A549 (cell line): ENCODE measurements at regions not wholly inside any gene's neighbourhood (a gene's known extent, or its start where the extent isn't known, plus 50 kb on each side); places are given as distances from the start of the nearest gene placed in this dataset.

Source experiments
- EP300 ChIP-seq, 2 experiments: fragments of >200 bp; sonication (Bioruptor Twin); formaldehyde crosslinking; IDR thresholded peaks; 2 replicates in 1 of 2; 3 replicates in 1 of 2; pipeline ENCODE4 v1.6.1; 2016 to 2017
- HOXA7 ChIP-seq: fragments of 250-450 bp; sonication (Bioruptor Pico); IDR thresholded peaks from 2 replicates; pipeline ENCODE4 v1.5.0; 2020; ENCODE audit warnings: mild to moderate bottlenecking, moderate library complexity
- HOXB5 ChIP-seq: fragments of 250-450 bp; sonication (Bioruptor Pico); IDR thresholded peaks from 2 replicates; pipeline ENCODE4 v1.5.0; 2020; ENCODE audit warnings: mild to moderate bottlenecking, moderate library complexity
- JUN ChIP-seq, 2 experiments: fragments of >200 bp; sonication (Bioruptor Twin); formaldehyde crosslinking; IDR thresholded peaks; 2 replicates in 1 of 2; 3 replicates in 1 of 2; pipeline ENCODE4 v1.6.1; 2016 to 2017
- MAFK ChIP-seq: fragments of 450-650 bp; IDR thresholded peaks from 2 replicates; pipeline ENCODE4 v1.6.1; 2014; ENCODE audit not compliant: partially characterized antibody
- MAX ChIP-seq: IDR thresholded peaks from 2 replicates; pipeline ENCODE4 v1.6.1; 2012
- MYC ChIP-seq: IDR thresholded peaks from 2 replicates; pipeline ENCODE4 v1.6.1; 2012; ENCODE audit warnings: mild to moderate bottlenecking, inconsistent platforms, low read length, improper control_type of control experiment, borderline replicate concordance
- POLR2A ChIP-seq: IDR thresholded peaks from 2 replicates; pipeline ENCODE4 v1.6.1; 2012; ENCODE audit warnings: mild to moderate bottlenecking, low read length
- ZNF302 ChIP-seq: fragments of 250-450 bp; sonication (Bioruptor Pico); IDR thresholded peaks from 2 replicates; pipeline ENCODE4 v1.9.0; 2021; ENCODE audit warnings: inconsistent platforms, mild to moderate bottlenecking, moderate library complexity
- TF ChIP-seq, protein P1 (sequence below): fragments of >200 bp; sonication (Bioruptor Twin); formaldehyde crosslinking; IDR thresholded peaks from 3 replicates; pipeline ENCODE4 v1.5.1; 2016
- TF ChIP-seq, protein P2 (sequence below): fragments of 200-600 bp; sonication (generic); IDR thresholded peaks from 2 replicates; pipeline ENCODE4 v1.6.1; 2016; ENCODE audit warnings: antibody characterized with exemption, mild to moderate bottlenecking, moderate library complexity
- TF ChIP-seq, protein P3 (sequence below): fragments of 450-650 bp; IDR thresholded peaks from 2 replicates; pipeline ENCODE4 v1.6.1; 2014; ENCODE audit warnings: antibody characterized with exemption

GRCh38 chr16:35142809-35143192, 1683.4 kb downstream of the TP53TG3F start:
- no peak for TF ChIP-seq EP300 (IDR thresholded peaks at IDR 0.05)
- TF ChIP-seq, protein P1, sequence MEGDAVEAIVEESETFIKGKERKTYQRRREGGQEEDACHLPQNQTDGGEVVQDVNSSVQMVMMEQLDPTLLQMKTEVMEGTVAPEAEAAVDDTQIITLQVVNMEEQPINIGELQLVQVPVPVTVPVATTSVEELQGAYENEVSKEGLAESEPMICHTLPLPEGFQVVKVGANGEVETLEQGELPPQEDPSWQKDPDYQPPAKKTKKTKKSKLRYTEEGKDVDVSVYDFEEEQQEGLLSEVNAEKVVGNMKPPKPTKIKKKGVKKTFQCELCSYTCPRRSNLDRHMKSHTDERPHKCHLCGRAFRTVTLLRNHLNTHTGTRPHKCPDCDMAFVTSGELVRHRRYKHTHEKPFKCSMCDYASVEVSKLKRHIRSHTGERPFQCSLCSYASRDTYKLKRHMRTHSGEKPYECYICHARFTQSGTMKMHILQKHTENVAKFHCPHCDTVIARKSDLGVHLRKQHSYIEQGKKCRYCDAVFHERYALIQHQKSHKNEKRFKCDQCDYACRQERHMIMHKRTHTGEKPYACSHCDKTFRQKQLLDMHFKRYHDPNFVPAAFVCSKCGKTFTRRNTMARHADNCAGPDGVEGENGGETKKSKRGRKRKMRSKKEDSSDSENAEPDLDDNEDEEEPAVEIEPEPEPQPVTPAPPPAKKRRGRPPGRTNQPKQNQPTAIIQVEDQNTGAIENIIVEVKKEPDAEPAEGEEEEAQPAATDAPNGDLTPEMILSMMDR = no peak
- no peak for TF ChIP-seq HOXB5 (CRISPR knock-in tag)
- TF ChIP-seq MAX = no peak
- TF ChIP-seq ZNF302 (CRISPR knock-in tag) = no peak
- TF ChIP-seq POLR2A = no peak
- TF ChIP-seq, protein P2, sequence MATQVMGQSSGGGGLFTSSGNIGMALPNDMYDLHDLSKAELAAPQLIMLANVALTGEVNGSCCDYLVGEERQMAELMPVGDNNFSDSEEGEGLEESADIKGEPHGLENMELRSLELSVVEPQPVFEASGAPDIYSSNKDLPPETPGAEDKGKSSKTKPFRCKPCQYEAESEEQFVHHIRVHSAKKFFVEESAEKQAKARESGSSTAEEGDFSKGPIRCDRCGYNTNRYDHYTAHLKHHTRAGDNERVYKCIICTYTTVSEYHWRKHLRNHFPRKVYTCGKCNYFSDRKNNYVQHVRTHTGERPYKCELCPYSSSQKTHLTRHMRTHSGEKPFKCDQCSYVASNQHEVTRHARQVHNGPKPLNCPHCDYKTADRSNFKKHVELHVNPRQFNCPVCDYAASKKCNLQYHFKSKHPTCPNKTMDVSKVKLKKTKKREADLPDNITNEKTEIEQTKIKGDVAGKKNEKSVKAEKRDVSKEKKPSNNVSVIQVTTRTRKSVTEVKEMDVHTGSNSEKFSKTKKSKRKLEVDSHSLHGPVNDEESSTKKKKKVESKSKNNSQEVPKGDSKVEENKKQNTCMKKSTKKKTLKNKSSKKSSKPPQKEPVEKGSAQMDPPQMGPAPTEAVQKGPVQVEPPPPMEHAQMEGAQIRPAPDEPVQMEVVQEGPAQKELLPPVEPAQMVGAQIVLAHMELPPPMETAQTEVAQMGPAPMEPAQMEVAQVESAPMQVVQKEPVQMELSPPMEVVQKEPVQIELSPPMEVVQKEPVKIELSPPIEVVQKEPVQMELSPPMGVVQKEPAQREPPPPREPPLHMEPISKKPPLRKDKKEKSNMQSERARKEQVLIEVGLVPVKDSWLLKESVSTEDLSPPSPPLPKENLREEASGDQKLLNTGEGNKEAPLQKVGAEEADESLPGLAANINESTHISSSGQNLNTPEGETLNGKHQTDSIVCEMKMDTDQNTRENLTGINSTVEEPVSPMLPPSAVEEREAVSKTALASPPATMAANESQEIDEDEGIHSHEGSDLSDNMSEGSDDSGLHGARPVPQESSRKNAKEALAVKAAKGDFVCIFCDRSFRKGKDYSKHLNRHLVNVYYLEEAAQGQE = no peak
- TF ChIP-seq MYC = no peak
- TF ChIP-seq JUN (IDR thresholded peaks at IDR 0.05) = no peak
- no peak for TF ChIP-seq HOXA7
- TF ChIP-seq, protein P3, sequence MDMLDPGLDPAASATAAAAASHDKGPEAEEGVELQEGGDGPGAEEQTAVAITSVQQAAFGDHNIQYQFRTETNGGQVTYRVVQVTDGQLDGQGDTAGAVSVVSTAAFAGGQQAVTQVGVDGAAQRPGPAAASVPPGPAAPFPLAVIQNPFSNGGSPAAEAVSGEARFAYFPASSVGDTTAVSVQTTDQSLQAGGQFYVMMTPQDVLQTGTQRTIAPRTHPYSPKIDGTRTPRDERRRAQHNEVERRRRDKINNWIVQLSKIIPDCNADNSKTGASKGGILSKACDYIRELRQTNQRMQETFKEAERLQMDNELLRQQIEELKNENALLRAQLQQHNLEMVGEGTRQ = no peak
- no peak for TF ChIP-seq MAFK
